Skeletal muscle satellite cell (primary cell): ENCODE measurements at regions not wholly inside any gene's neighbourhood (a gene's known extent, or its start where the extent isn't known, plus 50 kb on each side); places are given as distances from the start of the nearest gene placed in this dataset. TPM values are rescaled to one million over a fixed set of nuclear protein-coding genes. Genes with fewer than 3 reads are reported as not detected.

ENCODE experiments used
- H3K27me3 ChIP-seq: 2 replicates; pipeline ENCODE4 v1.7.0; 2013; ENCODE audit warnings: low read length; ENCODE audit not compliant: control insufficient read depth, insufficient read depth
- H3K36me3 ChIP-seq: 2 replicates; pipeline ENCODE4 v1.7.0; 2013; ENCODE audit warnings: mild to moderate bottlenecking, control low read depth, low read length; ENCODE audit not compliant: insufficient read depth
- H3K4me1 ChIP-seq: 2 replicates; pipeline ENCODE4 v1.7.0; 2013; ENCODE audit warnings: low read length; ENCODE audit not compliant: control insufficient read depth, insufficient read depth
- H3K4me2 ChIP-seq: 2 replicates; pipeline ENCODE4 v1.7.0; 2013; ENCODE audit warnings: mild to moderate bottlenecking, low read length
- H3K4me3 ChIP-seq: 2 replicates; pipeline ENCODE4 v1.7.0; 2013; ENCODE audit warnings: low read length
- H3K9ac ChIP-seq: 2 replicates; pipeline ENCODE4 v1.7.0; 2013; ENCODE audit warnings: mild to moderate bottlenecking, low read depth, low read length, moderate library complexity
- H3K9me3 ChIP-seq: replicated peaks from 2 replicates; pipeline ENCODE4 v1.7.0; 2013; ENCODE audit warnings: mild to moderate bottlenecking, control low read depth, low read length
- small RNA-seq: library from RNA; depleted of rRNA; stranded (forward); fragments of <200 nt; gene quantifications from one replicate; pipeline ENCODE3, GENCODE V24; 2012

- peak overlapping the region; percentile 69 for H3K9ac ChIP-seq
- peaks cover 35% of the 10 kb centered on the region for H3K4me1 ChIP-seq
- H3K4me2 ChIP-seq, result peak overlapping the region; percentile 39
- H3K4me3 ChIP-seq, result no peak overlapping the region
- H3K36me3 ChIP-seq, result peaks cover 65% of the 10 kb centered on the region
- no peaks in the 10 kb centered on the region for H3K27me3 ChIP-seq
- H3K9me3 ChIP-seq, result no peaks in the 10 kb centered on the region
Observed at GRCh38 chr12:124369055-124369826, 74.3 kb downstream of the RFLNA start.

GRCh38 chr12:124368421-124369032 lies 73.6 kb downstream of the RFLNA start:
- peak overlapping the region; percentile 39 for H3K4me2 ChIP-seq
- H3K9me3 ChIP-seq, result no peaks in the 10 kb centered on the region
- no peak overlapping the region for H3K4me3 ChIP-seq
- H3K4me1 ChIP-seq, result peaks cover 35% of the 10 kb centered on the region
- peaks cover 65% of the 10 kb centered on the region for H3K36me3 ChIP-seq
- H3K9ac ChIP-seq, result no peak overlapping the region
- H3K27me3 ChIP-seq, result no peaks in the 10 kb centered on the region

GRCh38 chr12:124365726-124366430 lies 71.0 kb downstream of the RFLNA start:
- Histone ChIP-seq H3K27me3 (no peaks in the 10 kb centered on the region), H3K9me3 (no peaks in the 10 kb centered on the region), H3K4me2 (no peak overlapping the region), H3K36me3 (peaks cover 71% of the 10 kb centered on the region), H3K4me3 (no peak overlapping the region), H3K4me1 (peaks cover 34% of the 10 kb centered on the region), H3K9ac (no peak overlapping the region)

Small RNA genes in the stretch of these regions (small RNA-seq; reads per million reads assigned to genes)
- not detected for gene AC073916.1
